WTC11 (cell line): ENCODE measurements at regions not wholly inside any gene's neighbourhood (a gene's known extent, or its start where the extent isn't known, plus 50 kb on each side); places are given as distances from the start of the nearest gene placed in this dataset.

ENCODE experiments used
- ATAC-seq: fragments of 200-7000 bp; cut with Tn5 transposase; 2 replicates; pipeline ENCODE4 v1.10.0; 2021; ENCODE audit warnings: mild to moderate bottlenecking, moderate library complexity
- CTCF ChIA-PET: fragments of 300-600 bp; sonication (Branson Sonifier 250); formaldehyde crosslinking; loops from one replicate; lab custom pipeline; 2021; ENCODE audit warnings: antibody characterized with exemption; lab: Charles Lee
- POLR2A ChIA-PET: fragments of 350-600 bp; sonication (Branson Sonifier 250); formaldehyde crosslinking; loops from one replicate; lab custom pipeline; 2021; ENCODE audit warnings: antibody characterized with exemption; lab: Charles Lee
- DNase-seq: peaks from one replicate; pipeline ENCODE4 v3.0.0; 2021; ENCODE audit warnings: low spot score
- H3K27ac Mint-ChIP-seq: 2 replicates; pipeline ENCODE4 v1.8.0; 2021; ENCODE audit warnings: mixed read lengths
- H3K27me3 Mint-ChIP-seq: 2 replicates; pipeline ENCODE4 v1.8.0; 2021; ENCODE audit warnings: low read depth, mild to moderate bottlenecking, moderate library complexity, mixed read lengths
- H3K36me3 Mint-ChIP-seq: 2 replicates; pipeline ENCODE4 v1.8.0; 2021; ENCODE audit warnings: mixed read lengths
- H3K4me1 Mint-ChIP-seq: 2 replicates; pipeline ENCODE4 v1.8.0; 2022; ENCODE audit warnings: mixed read lengths
- H3K4me3 Mint-ChIP-seq: 2 replicates; pipeline ENCODE4 v1.8.0; 2021; ENCODE audit warnings: mild to moderate bottlenecking, moderate library complexity, mixed read lengths
- H3K9me3 Mint-ChIP-seq: 2 replicates; pipeline ENCODE4 v1.8.0; 2021; ENCODE audit warnings: mixed read lengths
- ATF6 ChIP-seq: sonication (generic); formaldehyde crosslinking; IDR thresholded peaks from 2 replicates; pipeline ENCODE4 v1.8.1; 2023; ENCODE audit warnings: mild to moderate bottlenecking, missing genetic modification reagents
- CBFB ChIP-seq: sonication (generic); formaldehyde crosslinking; IDR thresholded peaks from 2 replicates; pipeline ENCODE4 v1.8.1; 2022; ENCODE audit warnings: mild to moderate bottlenecking, low read depth, missing genetic modification reagents
- FOXJ3 ChIP-seq: sonication (generic); formaldehyde crosslinking; IDR thresholded peaks from 2 replicates; pipeline ENCODE4 v1.9.0; 2021; ENCODE audit warnings: missing genetic modification reagents, mild to moderate bottlenecking, borderline replicate concordance
- GABPB1 ChIP-seq: sonication (generic); formaldehyde crosslinking; IDR thresholded peaks from 2 replicates; pipeline ENCODE4 v1.8.1; 2023; ENCODE audit warnings: mild to moderate bottlenecking, missing genetic modification reagents
- GRHL2 ChIP-seq: fragments of 250-450 bp; sonication (Bioruptor Pico); IDR thresholded peaks from 2 replicates; pipeline ENCODE4 v1.8.0; 2022; ENCODE audit warnings: mild to moderate bottlenecking, moderate library complexity; ENCODE audit not compliant: insufficient replicate concordance, severe bottlenecking
- GTF2I ChIP-seq: fragments of 250-450 bp; sonication (Bioruptor Pico); conservative IDR thresholded peaks from 2 replicates; pipeline ENCODE4 v1.4.0; 2021; ENCODE audit warnings: mild to moderate bottlenecking
- JUN ChIP-seq: sonication (generic); formaldehyde crosslinking; IDR thresholded peaks from 2 replicates; pipeline ENCODE4 v1.8.0; 2023; ENCODE audit warnings: mild to moderate bottlenecking, missing genetic modification reagents
- KAT7 ChIP-seq: sonication (generic); formaldehyde crosslinking; IDR thresholded peaks from 2 replicates; pipeline ENCODE4 v1.8.1; 2023; ENCODE audit warnings: missing genetic modification reagents, mild to moderate bottlenecking, borderline replicate concordance
- MXD4 ChIP-seq: fragments of 250-450 bp; sonication (Bioruptor Pico); IDR thresholded peaks from 2 replicates; pipeline ENCODE4 v1.8.0; 2021; ENCODE audit warnings: mild to moderate bottlenecking, moderate library complexity, borderline replicate concordance
- MYBL2 ChIP-seq: sonication (generic); formaldehyde crosslinking; IDR thresholded peaks from 2 replicates; pipeline ENCODE4 v1.8.1; 2023; ENCODE audit warnings: mild to moderate bottlenecking, moderate library complexity, missing genetic modification reagents
- PRDM15 ChIP-seq: sonication (generic); formaldehyde crosslinking; IDR thresholded peaks from 2 replicates; pipeline ENCODE4 v1.8.0; 2022; ENCODE audit warnings: missing genetic modification reagents
- PRRX2 ChIP-seq: fragments of 250-450 bp; sonication (Bioruptor Pico); IDR thresholded peaks from 2 replicates; pipeline ENCODE4 v1.8.0; 2021; ENCODE audit warnings: mild to moderate bottlenecking
- RELA ChIP-seq: sonication (generic); formaldehyde crosslinking; IDR thresholded peaks from 2 replicates; pipeline ENCODE4 v1.8.1; 2022; ENCODE audit warnings: missing genetic modification reagents, mild to moderate bottlenecking, borderline replicate concordance
- RORB ChIP-seq: fragments of 250-450 bp; sonication (Bioruptor Pico); IDR thresholded peaks from 2 replicates; pipeline ENCODE4 v1.9.0; 2021; ENCODE audit warnings: mild to moderate bottlenecking
- TCF7 ChIP-seq: sonication (generic); formaldehyde crosslinking; IDR thresholded peaks from 2 replicates; pipeline ENCODE4 v1.8.0; 2022; ENCODE audit warnings: mild to moderate bottlenecking, low read depth, missing genetic modification reagents, moderate library complexity
- ZMAT4 ChIP-seq: fragments of 250-450 bp; sonication (Bioruptor Pico); IDR thresholded peaks from 2 replicates; pipeline ENCODE4 v1.9.0; 2021; ENCODE audit warnings: mild to moderate bottlenecking
- ZNF121 ChIP-seq: sonication (generic); formaldehyde crosslinking; IDR thresholded peaks from 2 replicates; pipeline ENCODE4 v1.8.0; 2023; ENCODE audit warnings: missing genetic modification reagents
- ZNF263 ChIP-seq: sonication (generic); formaldehyde crosslinking; IDR thresholded peaks from 2 replicates; pipeline ENCODE4 v1.8.1; 2022; ENCODE audit warnings: low read depth, mild to moderate bottlenecking, moderate library complexity, missing genetic modification reagents
- TF ChIP-seq, protein P1 (sequence below): sonication (generic); formaldehyde crosslinking; IDR thresholded peaks from 2 replicates; pipeline ENCODE4 v1.8.0; 2022; ENCODE audit warnings: mild to moderate bottlenecking, missing genetic modification reagents
- TF ChIP-seq, protein P2 (sequence below): fragments of 250-450 bp; sonication (Bioruptor Pico); conservative IDR thresholded peaks from 2 replicates; pipeline ENCODE4 v1.9.0; 2021; ENCODE audit warnings: mild to moderate bottlenecking
- TF ChIP-seq, protein P3 (sequence below): fragments of 250-450 bp; sonication (Bioruptor Pico); IDR thresholded peaks from 2 replicates; pipeline ENCODE4 v1.8.0; 2021; ENCODE audit warnings: mild to moderate bottlenecking

GRCh38 chr2:126799301-126799700 is 99.4 kb upstream of the TEX51 start (continued):
- TF ChIP-seq ATF6 (CRISPR knock-in tag): no peak
- no peak for TF ChIP-seq MXD4

- Mint-ChIP-seq H3K9me3 (no peaks in the 10 kb centered on the region), H3K27ac (no peak overlapping the region), H3K36me3 (no peaks in the 10 kb centered on the region), H3K27me3 (no peaks in the 10 kb centered on the region; the same call in 1 of the 2 replicates), H3K4me3 (no peak overlapping the region), H3K4me1 (peaks cover 8% of the 10 kb centered on the region)
- no peak for ATAC-seq
- no peak for TF ChIP-seq KAT7 (CRISPR knock-in tag)
- TF ChIP-seq PRDM15 (CRISPR knock-in tag): no peak
- TF ChIP-seq ZNF121 (CRISPR knock-in tag): no peak
- TF ChIP-seq ZNF263 (CRISPR knock-in tag): no peak
- no peak for TF ChIP-seq MXD4
- POLR2A ChIA-PET: no interaction called here
- DNase-seq: no peak
- CTCF ChIA-PET: interaction anchor here (1.2 to 1.8 kb wide), 4 partner anchors 25 to 171 kb away, joined by 3 to 17 read pairs (median 6); no protein-coding TSS in a partner anchor
Measured at GRCh38 chr2:126801473-126801872, 97.2 kb upstream of the TEX51 start.

DNA sequence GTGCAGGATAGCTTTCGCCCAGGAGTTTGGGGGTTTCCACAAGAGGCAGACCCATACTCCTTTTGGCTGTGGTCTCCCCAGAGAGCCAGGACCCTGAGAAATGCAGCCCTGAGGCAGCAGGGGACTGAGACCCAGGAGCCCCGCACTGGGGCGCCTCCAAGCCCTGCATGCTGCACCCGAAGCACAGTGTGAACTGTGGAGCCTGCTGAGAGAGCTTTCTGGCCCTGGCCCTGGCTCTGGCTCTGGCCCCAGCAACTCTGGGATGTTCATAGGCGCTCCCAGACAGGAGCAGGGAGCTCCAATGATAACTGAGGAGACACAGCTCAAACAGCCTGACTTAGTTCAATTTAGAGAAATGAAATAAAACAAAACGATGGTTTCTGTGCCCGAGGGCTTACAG is 96.4 kb upstream of the TEX51 start:
- no peaks in the 10 kb centered on the region for H3K36me3 Mint-ChIP-seq
- ATAC-seq (peak; percentile 63), DNase-seq (no peak)
- peaks cover 8% of the 10 kb centered on the region for H3K4me1 Mint-ChIP-seq
- no peak overlapping the region for H3K27ac Mint-ChIP-seq
- no peaks in the 10 kb centered on the region for H3K9me3 Mint-ChIP-seq
- H3K27me3 Mint-ChIP-seq: no peaks in the 10 kb centered on the region; the same call in 1 of the 2 replicates
- ChIA-PET CTCF (interaction anchor here (1.2 to 1.8 kb wide), 5 partner anchors 26 to 170 kb away, joined by 3 to 17 read pairs (median 5); no protein-coding TSS in a partner anchor), POLR2A (no interaction called here)
- no peak overlapping the region for H3K4me3 Mint-ChIP-seq
- TF ChIP-seq GRHL2: no peak
- TF ChIP-seq GABPB1: no peak
- TF ChIP-seq CBFB (CRISPR knock-in tag): no peak
- TF ChIP-seq, protein P1, sequence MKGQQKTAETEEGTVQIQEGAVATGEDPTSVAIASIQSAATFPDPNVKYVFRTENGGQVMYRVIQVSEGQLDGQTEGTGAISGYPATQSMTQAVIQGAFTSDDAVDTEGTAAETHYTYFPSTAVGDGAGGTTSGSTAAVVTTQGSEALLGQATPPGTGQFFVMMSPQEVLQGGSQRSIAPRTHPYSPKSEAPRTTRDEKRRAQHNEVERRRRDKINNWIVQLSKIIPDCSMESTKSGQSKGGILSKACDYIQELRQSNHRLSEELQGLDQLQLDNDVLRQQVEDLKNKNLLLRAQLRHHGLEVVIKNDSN (CRISPR knock-in tag): no peak
- TF ChIP-seq, protein P2, sequence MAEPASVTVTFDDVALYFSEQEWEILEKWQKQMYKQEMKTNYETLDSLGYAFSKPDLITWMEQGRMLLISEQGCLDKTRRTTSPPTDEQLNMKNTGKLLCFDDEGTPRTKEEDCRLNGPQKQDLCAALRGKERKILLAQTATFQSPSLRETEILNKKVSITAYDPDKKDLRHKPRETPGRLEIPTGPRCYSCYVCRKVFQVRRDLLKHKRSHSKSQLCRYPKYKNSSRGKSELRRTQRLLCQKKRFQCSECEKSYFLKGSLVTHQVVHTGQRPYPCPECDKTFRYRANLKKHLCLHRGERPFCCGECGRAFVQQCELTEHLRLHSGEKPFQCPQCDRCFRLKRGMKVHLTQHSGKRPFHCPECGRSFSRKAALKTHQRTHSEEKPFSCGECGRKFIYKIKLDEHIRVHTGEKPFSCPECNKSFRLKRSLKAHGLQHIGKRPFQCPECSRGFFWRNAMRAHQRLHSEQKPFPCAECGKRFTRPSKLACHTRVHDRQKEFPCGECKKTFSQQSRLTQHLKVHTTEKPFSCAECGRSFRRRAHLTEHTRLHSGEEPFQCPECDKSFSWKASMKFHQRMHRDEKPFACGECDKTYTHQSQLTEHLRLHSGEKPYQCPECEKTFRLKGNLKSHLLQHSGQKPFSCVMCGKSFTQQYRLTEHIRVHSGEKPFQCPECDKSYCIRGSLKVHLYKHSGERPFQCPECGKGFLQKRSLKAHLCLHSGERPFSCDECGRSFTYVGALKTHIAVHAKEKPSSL (CRISPR knock-in tag): no peak
- no peak for TF ChIP-seq MYBL2 (CRISPR knock-in tag)
- TF ChIP-seq TCF7 (CRISPR knock-in tag): no peak
- TF ChIP-seq FOXJ3 (CRISPR knock-in tag): no peak
- no peak for TF ChIP-seq PRRX2
- TF ChIP-seq RELA: no peak
- TF ChIP-seq RORB (CRISPR knock-in tag): no peak
- TF ChIP-seq JUN (CRISPR knock-in tag): no peak
- no peak for TF ChIP-seq ZMAT4 (CRISPR knock-in tag)
- TF ChIP-seq KAT7 (CRISPR knock-in tag): no peak
- TF ChIP-seq, protein P3, sequence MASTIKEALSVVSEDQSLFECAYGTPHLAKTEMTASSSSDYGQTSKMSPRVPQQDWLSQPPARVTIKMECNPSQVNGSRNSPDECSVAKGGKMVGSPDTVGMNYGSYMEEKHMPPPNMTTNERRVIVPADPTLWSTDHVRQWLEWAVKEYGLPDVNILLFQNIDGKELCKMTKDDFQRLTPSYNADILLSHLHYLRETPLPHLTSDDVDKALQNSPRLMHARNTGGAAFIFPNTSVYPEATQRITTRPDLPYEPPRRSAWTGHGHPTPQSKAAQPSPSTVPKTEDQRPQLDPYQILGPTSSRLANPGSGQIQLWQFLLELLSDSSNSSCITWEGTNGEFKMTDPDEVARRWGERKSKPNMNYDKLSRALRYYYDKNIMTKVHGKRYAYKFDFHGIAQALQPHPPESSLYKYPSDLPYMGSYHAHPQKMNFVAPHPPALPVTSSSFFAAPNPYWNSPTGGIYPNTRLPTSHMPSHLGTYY (CRISPR knock-in tag): no peak
- no peak for TF ChIP-seq GTF2I (CRISPR knock-in tag)
